Superior temporal gyrus (tissue), 1 donor: ENCODE measurements at regions not wholly inside any gene's neighbourhood (a gene's known extent, or its start where the extent isn't known, plus 50 kb on each side); places are given as distances from the start of the nearest gene placed in this dataset.

Source experiments
- DNase-seq: peaks from one replicate; pipeline ENCODE4 v3.0.0-alpha.2; 2016; ENCODE audit errors: extremely low spot score

GRCh38 chr15:96246057-96246456, 84.4 kb upstream of the NR2F2 start:
- no peak for DNase-seq

- DNase-seq = no peak
Measured at GRCh38 chr15:96247621-96248305, 82.7 kb upstream of the NR2F2 start.

GRCh38 chr15:96252148-96252547, 78.4 kb upstream of the NR2F2 start:
- DNase-seq = no peak

- no peak for DNase-seq
Measured at GRCh38 chr15:96253006-96253747, 77.3 kb upstream of the NR2F2 start.

- DNase-seq = no peak
Measured at GRCh38 chr15:96254173-96254572, 76.3 kb upstream of the NR2F2 start.

GRCh38 chr15:96255599-96255998, 74.9 kb upstream of the NR2F2 start:
- no peak for DNase-seq

- no peak for DNase-seq
Measured at GRCh38 chr15:96261575-96262034, 68.9 kb upstream of the NR2F2 start.

GRCh38 chr15:96262097-96262496, 68.4 kb upstream of the NR2F2 start:
- DNase-seq = no peak

GRCh38 chr15:96262549-96263489, 67.7 kb upstream of the NR2F2 start:
- DNase-seq = no peak

GRCh38 chr15:96264351-96264798, 66.1 kb upstream of the NR2F2 start:
- no peak for DNase-seq

GRCh38 chr15:96264801-96265515, 65.5 kb upstream of the NR2F2 start:
- DNase-seq = no peak

GRCh38 chr15:96266456-96266855, 64.0 kb upstream of the NR2F2 start:
- no peak for DNase-seq

- no peak for DNase-seq
Measured at GRCh38 chr15:96267463-96267862, 63.0 kb upstream of the NR2F2 start.

GRCh38 chr15:96268442-96269204, 61.9 kb upstream of the NR2F2 start:
- no peak for DNase-seq

- DNase-seq = no peak
Measured at GRCh38 chr15:96270581-96271172, 59.8 kb upstream of the NR2F2 start.

GRCh38 chr15:96272427-96272826, 58.1 kb upstream of the NR2F2 start:
- no peak for DNase-seq

- no peak for DNase-seq
Measured at GRCh38 chr15:96273317-96274086, 57.0 kb upstream of the NR2F2 start.

GRCh38 chr15:96274087-96274440, 56.4 kb upstream of the NR2F2 start:
- no peak for DNase-seq

- DNase-seq = no peak
Measured at GRCh38 chr15:96274698-96275097, 55.8 kb upstream of the NR2F2 start.
